Mucosa of rectum (tissue), 2 donors: ENCODE measurements at regions not wholly inside any gene's neighbourhood (a gene's known extent, or its start where the extent isn't known, plus 50 kb on each side); places are given as distances from the start of the nearest gene placed in this dataset.

Experiments
- H3K27ac ChIP-seq, 2 donors: one replicate each; pipeline ENCODE4 v1.7.0; 2013; ENCODE audit warnings: inconsistent platforms in 2 of 2, low read depth in 2 of 2, low read length in 2 of 2
- H3K27me3 ChIP-seq, 2 donors: one replicate each; pipeline ENCODE4 v1.7.0; 2013; ENCODE audit warnings: low read length in 2 of 2; ENCODE audit not compliant: control insufficient read depth in 2 of 2, insufficient read depth in 2 of 2
- H3K36me3 ChIP-seq, 2 donors: one replicate each; pipeline ENCODE4 v1.7.0; 2013; ENCODE audit warnings: low read length in 2 of 2; ENCODE audit not compliant: control insufficient read depth in 2 of 2, insufficient read depth in 2 of 2
- H3K4me1 ChIP-seq, 2 donors: one replicate each; pipeline ENCODE4 v1.7.0; 2013; ENCODE audit warnings: low read length in 2 of 2, mild to moderate bottlenecking in 1 of 2; ENCODE audit not compliant: control insufficient read depth in 2 of 2, insufficient read depth in 2 of 2
- H3K4me3 ChIP-seq, 2 donors: one replicate each; pipeline ENCODE4 v1.7.0; 2013; ENCODE audit warnings: low read length in 2 of 2
- H3K9ac ChIP-seq, 2 donors: one replicate each; pipeline ENCODE4 v1.7.0; 2013; ENCODE audit warnings: low read length in 2 of 2, low read depth in 1 of 2, mild to moderate bottlenecking in 1 of 2
- H3K9me3 ChIP-seq, 2 donors: one replicate each; pipeline ENCODE4 v1.7.0; 2013; ENCODE audit warnings: low read length in 2 of 2; ENCODE audit not compliant: control insufficient read depth in 2 of 2
- donor health status: healthy.
- donor health status: Normal muscosa, but diverticular disease.

DNA sequence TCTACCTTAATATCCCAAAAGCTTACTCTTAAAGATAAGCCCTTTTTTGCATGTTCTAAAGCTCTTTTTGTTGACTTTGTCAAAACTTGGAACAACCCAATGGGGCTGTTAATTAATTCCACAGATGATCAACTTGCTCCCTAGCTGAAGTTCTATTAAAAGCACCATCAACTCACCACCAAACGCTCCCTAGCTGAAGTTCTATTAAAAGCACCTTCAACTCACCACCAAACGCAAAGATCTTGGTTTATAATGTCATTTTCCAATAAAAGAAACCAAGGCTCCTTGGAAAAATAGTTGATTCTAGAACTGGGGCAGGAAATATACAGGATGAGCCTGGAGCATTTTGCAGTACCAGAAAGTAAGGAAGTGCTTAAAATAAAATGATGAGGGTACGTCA is 122.3 kb upstream of the STT3B start:
- Histone ChIP-seq H3K4me1 (no peaks in the 10 kb centered on the region), H3K36me3 (no peaks in the 10 kb centered on the region), H3K9ac (no peak overlapping the region), H3K4me3 (no peak overlapping the region), H3K9me3 (no peaks in the 10 kb centered on the region), H3K27me3 (no peaks in the 10 kb centered on the region), H3K27ac (no peak overlapping the region)

DNA sequence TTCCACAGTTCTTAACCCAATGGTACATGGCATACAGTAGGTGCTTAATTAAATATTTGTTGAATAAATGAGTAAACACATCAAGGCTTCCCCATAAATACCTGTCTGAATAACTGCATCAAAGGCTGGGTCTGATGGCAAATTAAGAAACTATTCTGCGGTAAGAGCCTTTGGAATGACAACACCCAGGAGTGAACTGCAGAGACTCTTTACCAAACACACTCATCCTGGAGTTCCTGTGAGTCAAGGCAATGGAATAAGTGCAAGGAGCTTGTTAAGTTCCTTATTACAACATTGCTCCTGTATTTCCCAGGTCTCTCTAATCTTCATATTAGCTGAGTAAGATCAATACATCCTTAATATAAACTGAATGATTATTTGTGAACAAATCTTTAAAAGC is 119.9 kb upstream of the STT3B start:
- Histone ChIP-seq H3K9ac (no peak overlapping the region), H3K4me1 (no peaks in the 10 kb centered on the region), H3K9me3 (no peaks in the 10 kb centered on the region), H3K27ac (no peak overlapping the region), H3K36me3 (no peaks in the 10 kb centered on the region), H3K27me3 (no peaks in the 10 kb centered on the region), H3K4me3 (no peak overlapping the region)

DNA sequence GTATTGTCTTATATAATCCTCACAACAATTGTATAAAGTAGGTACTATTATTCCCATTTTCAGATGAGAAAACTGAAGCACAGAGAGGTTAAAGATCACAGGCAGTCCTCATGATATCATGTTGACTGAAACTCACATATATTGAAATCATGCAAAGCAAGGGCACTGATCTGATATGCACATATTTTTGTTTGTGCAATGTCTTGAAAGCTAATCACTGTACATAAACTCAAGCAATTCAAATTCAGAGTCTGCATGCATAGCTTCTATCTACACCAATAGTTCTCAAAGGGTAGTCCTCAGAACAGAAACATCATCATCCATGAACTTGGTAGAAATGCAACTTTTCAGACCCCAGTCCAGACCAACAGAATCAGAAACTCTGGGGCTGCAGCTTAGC is 119.2 kb upstream of the STT3B start:
- Histone ChIP-seq H3K9me3 (no peaks in the 10 kb centered on the region), H3K36me3 (no peaks in the 10 kb centered on the region), H3K9ac (no peak overlapping the region), H3K4me1 (no peaks in the 10 kb centered on the region), H3K27ac (no peak overlapping the region), H3K4me3 (no peak overlapping the region), H3K27me3 (no peaks in the 10 kb centered on the region)

DNA sequence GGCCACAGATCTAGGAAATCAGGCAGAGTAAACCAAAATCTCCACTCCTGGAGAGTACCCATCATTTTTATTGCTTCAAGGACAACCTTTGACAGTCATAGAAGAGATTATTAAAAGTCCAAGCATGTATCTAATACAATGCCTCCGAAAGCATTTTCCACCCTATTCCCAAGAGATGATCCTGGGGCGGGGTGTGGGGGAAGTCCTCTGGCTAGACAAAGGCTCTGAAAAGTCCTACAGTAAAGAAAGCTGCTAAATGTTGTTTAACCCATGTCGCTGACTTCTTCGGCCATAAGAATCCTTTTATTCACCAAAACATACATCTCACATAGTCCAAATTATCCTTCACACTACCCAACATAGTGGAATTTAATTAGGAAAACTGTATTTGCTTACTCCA is 115.7 kb upstream of the STT3B start:
- H3K27me3 ChIP-seq: no peaks in the 10 kb centered on the region
- H3K4me1 ChIP-seq: no peaks in the 10 kb centered on the region
- H3K27ac ChIP-seq: no peak overlapping the region

DNA sequence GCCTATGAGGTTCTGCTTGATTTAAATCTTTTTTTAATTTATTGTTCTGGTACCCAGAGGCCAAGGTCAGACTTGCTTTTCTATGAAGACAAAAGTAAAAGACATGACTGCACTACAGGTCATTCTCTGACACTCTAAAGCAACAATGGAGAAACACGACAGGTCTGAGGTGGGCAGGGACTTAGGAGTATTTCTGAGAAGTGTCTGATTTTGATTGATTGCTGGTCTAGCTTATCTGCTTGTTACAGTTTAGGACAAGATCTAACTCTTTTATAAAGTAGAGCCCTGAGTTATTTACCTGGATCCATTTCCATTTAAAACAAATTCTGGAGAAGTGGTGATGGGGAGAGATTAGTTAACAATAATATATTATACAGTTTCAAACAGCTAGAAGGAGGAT is 115.2 kb upstream of the STT3B start:
- no peak overlapping the region for H3K27ac ChIP-seq
- H3K9ac ChIP-seq: no peak overlapping the region
- no peak overlapping the region for H3K4me3 ChIP-seq
- no peaks in the 10 kb centered on the region for H3K36me3 ChIP-seq
- H3K4me1 ChIP-seq: no peaks in the 10 kb centered on the region
- H3K9me3 ChIP-seq: no peaks in the 10 kb centered on the region
- no peaks in the 10 kb centered on the region for H3K27me3 ChIP-seq

More for the DNA sequence above, 115.7 kb upstream of the STT3B start:
- no peaks in the 10 kb centered on the region for H3K36me3 ChIP-seq
- H3K9me3 ChIP-seq: no peaks in the 10 kb centered on the region
- H3K9ac ChIP-seq: no peak overlapping the region
- no peak overlapping the region for H3K4me3 ChIP-seq

DNA sequence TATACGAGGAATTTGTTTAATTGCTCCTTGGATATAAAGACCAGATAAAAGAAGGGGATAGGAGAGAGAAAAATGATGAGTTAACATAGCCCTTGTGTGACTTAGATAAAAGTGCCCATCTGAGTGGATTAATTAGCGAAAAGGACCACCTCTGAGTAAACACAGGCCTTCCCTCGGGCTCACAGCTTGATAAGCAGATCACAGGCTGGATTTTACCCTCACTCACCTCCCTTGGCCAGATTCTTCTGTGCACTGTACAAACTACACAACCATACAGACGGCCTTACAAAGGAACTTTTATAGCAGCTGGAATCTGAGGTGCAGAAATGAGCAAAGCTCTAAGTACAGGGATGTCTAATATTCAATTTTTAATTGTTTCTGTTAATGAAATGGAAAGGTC is 112.4 kb upstream of the STT3B start:
- no peak overlapping the region for H3K9ac ChIP-seq
- H3K27ac ChIP-seq: no peak overlapping the region
- H3K9me3 ChIP-seq: no peaks in the 10 kb centered on the region
- no peaks in the 10 kb centered on the region for H3K4me1 ChIP-seq
- no peaks in the 10 kb centered on the region for H3K27me3 ChIP-seq
- no peaks in the 10 kb centered on the region for H3K36me3 ChIP-seq
- no peak overlapping the region for H3K4me3 ChIP-seq

DNA sequence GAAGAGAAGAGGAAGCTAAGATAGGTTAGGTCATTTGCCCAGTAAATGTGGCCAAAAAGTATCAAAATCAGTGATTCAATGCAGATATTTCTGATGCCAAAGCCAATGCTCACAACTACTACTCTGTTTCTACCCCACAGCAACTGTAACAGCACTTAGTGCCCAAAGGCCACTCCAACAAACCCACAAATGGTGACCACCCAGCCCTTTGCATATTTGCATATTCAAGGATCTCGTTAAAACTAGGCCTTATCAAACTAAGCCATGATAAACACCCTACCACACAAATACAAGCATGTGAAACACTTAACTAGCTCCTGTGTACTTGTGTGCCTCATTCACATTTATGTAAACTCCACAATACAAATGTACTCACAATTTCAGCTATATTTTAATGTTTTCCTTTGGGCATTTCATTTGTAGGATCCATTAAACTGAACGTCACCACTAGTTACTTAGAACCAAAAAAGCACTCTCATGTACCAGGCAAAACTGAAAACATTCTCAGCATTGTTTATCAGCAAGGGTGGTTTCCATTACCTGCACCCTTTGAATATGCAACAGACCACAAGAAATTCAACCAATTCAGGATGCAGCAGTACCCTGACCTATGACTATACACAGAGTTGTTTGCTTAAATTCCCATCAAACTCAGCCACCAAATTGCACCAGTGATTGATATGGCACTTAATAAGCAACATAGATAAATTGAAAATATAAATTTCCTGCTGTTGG is 111.2 kb upstream of the STT3B start:
- H3K4me1 ChIP-seq: no peaks in the 10 kb centered on the region
- no peak overlapping the region for H3K27ac ChIP-seq

DNA sequence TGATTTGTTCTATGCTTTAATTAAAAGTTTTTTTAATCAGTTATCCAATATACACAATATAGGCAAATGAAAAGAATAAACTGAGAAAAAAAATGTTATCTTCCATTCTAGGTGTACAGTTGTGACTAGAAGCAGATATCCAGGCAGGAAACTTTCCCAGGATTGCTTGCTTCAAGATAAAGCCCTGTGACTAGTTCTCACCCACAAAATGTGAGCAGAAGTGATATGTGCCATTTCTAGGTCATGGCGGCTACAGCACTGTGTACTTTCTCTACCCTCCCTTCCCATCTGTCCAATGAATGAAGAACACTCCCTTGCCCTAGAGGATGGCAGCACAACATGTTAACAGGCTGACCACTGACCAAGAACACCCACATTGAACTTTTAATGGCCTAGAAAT is 110.5 kb upstream of the STT3B start:
- no peak overlapping the region for H3K9ac ChIP-seq
- H3K9me3 ChIP-seq: no peaks in the 10 kb centered on the region
- no peak overlapping the region for H3K4me3 ChIP-seq
- H3K27me3 ChIP-seq: no peaks in the 10 kb centered on the region
- no peak overlapping the region for H3K27ac ChIP-seq
- H3K36me3 ChIP-seq: no peaks in the 10 kb centered on the region
- H3K4me1 ChIP-seq: no peaks in the 10 kb centered on the region

More for the DNA sequence above, 111.2 kb upstream of the STT3B start:
- no peaks in the 10 kb centered on the region for H3K9me3 ChIP-seq
- no peak overlapping the region for H3K4me3 ChIP-seq
- H3K9ac ChIP-seq: no peak overlapping the region
- H3K36me3 ChIP-seq: no peaks in the 10 kb centered on the region
- no peaks in the 10 kb centered on the region for H3K27me3 ChIP-seq

DNA sequence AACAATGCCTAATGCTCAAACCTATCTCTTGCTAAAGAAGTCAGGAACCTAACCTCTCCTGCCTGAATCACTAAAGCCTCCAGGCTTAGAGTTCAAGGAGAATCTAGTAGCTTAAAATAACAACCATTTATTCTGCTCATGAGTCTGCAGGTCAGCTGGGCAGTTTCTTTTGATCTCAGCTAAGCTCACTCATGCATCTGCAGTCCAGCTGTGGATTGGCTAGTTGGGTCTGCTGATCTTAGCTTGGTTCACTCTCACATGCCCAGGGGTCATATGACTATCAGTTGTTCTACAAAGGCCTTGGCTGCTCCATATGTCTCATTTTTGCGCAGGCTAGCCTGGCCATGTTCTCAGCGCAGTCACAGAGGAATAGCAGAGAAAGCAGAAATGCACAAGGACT is 109.2 kb upstream of the STT3B start:
- H3K9me3 ChIP-seq: no peaks in the 10 kb centered on the region
- H3K36me3 ChIP-seq: no peaks in the 10 kb centered on the region
- H3K4me1 ChIP-seq: no peaks in the 10 kb centered on the region
- no peak overlapping the region for H3K9ac ChIP-seq
- H3K27ac ChIP-seq: no peak overlapping the region
- H3K4me3 ChIP-seq: no peak overlapping the region
- no peaks in the 10 kb centered on the region for H3K27me3 ChIP-seq

DNA sequence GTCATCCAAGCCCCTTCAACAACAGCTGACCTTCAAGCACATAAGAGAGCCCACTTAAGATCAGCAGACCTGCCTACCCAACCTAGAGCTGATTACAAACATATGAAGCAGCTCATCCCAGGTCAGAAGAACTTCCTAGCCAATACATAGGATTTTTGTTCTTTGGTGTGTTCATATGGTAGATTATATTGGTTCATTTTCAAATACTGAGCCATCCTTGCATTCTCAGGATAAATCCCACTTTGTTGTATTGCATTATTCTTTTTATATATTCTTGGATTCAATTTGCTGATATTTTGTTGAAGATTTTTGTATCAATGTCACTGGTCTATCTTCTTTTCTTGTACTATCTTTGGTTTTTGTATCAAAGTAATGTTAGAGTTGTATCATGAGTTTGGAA is 107.3 kb upstream of the STT3B start:
- no peaks in the 10 kb centered on the region for H3K4me1 ChIP-seq
- no peaks in the 10 kb centered on the region for H3K27me3 ChIP-seq
- no peaks in the 10 kb centered on the region for H3K9me3 ChIP-seq
- H3K36me3 ChIP-seq: no peaks in the 10 kb centered on the region
- no peak overlapping the region for H3K9ac ChIP-seq
- no peak overlapping the region for H3K27ac ChIP-seq
- no peak overlapping the region for H3K4me3 ChIP-seq

DNA sequence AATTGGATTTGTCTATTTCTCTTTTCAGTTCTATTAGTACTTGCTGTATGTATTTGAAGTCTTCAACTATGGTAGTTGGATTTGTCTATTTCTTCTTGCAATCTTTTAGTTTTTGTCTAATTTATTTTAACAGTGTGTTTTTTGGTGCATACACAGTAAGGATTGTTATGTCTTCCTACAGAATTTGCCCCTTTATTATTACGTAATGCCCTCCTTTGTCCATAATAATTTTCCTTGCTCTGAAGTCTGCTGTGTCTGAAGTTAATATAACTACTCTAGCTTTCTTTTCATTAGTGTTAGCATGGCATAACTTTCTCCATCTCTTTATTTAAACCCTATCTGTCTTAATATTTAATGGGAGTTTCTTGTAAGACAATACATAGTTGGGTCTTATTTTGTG is 105.1 kb upstream of the STT3B start:
- Histone ChIP-seq H3K9ac (no peak overlapping the region), H3K36me3 (no peaks in the 10 kb centered on the region), H3K4me3 (no peak overlapping the region), H3K9me3 (no peaks in the 10 kb centered on the region), H3K4me1 (no peaks in the 10 kb centered on the region), H3K27me3 (no peaks in the 10 kb centered on the region), H3K27ac (no peak overlapping the region)
